ENCODE measurements at regions not wholly inside any gene's neighbourhood (a gene's known extent, or its start where the extent isn't known, plus 50 kb on each side); places are given as distances from the start of the nearest gene placed in this dataset.

DNA sequence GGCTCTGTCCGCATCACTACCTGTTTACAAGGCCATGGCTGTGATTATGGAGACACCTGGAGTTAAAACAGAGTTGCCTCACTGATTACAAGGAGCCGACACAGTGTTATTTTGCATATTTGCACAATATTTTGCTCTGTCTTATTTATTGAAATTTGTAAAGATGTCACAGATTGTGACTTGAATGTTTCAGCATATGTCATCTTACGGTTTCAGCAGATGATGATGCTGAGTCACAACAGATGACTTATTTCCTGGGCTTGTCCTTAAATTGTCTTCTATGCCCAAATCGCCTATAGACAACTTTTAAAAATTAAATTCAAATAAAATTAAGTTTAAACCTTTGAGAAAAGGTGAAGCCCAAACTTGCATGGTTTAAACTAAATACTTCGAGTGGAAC, 87.1 kb upstream of the INPP4B start:
- H3K4me1 ChIP-seq (ENCODE audit: control insufficient read depth, insufficient read depth, low read length), result no peaks in the 10 kb centered on the region
- CTCF ChIA-PET, result no interaction called here
- H3K27me3 ChIP-seq (ENCODE audit: control insufficient read depth, insufficient read depth, low read length), result no peaks in the 10 kb centered on the region
- no peak overlapping the region for H3K4me3 ChIP-seq (ENCODE audit: low read depth in 2 of 2, low read length in 2 of 2)
- no peak overlapping the region for H3K27ac ChIP-seq (ENCODE audit: low read length)
- no peaks in the 10 kb centered on the region for H3K36me3 ChIP-seq (ENCODE audit: control insufficient read depth, insufficient read depth, low read length)
- TF ChIP-seq POLR2AphosphoS5 (IDR thresholded peaks at IDR 0.05; ENCODE audit: low read depth, low read length) (no peak), SIN3A (IDR thresholded peaks at IDR 0.05; ENCODE audit: borderline replicate concordance, insufficient read depth, low read depth, low read length) (no peak), TCF7L2 (IDR thresholded peaks at IDR 0.05; ENCODE audit: low read depth, low read length) (no peak)
- TF ChIP-seq, protein P1, sequence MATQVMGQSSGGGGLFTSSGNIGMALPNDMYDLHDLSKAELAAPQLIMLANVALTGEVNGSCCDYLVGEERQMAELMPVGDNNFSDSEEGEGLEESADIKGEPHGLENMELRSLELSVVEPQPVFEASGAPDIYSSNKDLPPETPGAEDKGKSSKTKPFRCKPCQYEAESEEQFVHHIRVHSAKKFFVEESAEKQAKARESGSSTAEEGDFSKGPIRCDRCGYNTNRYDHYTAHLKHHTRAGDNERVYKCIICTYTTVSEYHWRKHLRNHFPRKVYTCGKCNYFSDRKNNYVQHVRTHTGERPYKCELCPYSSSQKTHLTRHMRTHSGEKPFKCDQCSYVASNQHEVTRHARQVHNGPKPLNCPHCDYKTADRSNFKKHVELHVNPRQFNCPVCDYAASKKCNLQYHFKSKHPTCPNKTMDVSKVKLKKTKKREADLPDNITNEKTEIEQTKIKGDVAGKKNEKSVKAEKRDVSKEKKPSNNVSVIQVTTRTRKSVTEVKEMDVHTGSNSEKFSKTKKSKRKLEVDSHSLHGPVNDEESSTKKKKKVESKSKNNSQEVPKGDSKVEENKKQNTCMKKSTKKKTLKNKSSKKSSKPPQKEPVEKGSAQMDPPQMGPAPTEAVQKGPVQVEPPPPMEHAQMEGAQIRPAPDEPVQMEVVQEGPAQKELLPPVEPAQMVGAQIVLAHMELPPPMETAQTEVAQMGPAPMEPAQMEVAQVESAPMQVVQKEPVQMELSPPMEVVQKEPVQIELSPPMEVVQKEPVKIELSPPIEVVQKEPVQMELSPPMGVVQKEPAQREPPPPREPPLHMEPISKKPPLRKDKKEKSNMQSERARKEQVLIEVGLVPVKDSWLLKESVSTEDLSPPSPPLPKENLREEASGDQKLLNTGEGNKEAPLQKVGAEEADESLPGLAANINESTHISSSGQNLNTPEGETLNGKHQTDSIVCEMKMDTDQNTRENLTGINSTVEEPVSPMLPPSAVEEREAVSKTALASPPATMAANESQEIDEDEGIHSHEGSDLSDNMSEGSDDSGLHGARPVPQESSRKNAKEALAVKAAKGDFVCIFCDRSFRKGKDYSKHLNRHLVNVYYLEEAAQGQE (IDR thresholded peaks at IDR 0.05; ENCODE audit: insufficient read depth in 1 of 2, low read depth in 2 of 2, low read length in 1 of 2), result no peak
- TF ChIP-seq, protein P2, sequence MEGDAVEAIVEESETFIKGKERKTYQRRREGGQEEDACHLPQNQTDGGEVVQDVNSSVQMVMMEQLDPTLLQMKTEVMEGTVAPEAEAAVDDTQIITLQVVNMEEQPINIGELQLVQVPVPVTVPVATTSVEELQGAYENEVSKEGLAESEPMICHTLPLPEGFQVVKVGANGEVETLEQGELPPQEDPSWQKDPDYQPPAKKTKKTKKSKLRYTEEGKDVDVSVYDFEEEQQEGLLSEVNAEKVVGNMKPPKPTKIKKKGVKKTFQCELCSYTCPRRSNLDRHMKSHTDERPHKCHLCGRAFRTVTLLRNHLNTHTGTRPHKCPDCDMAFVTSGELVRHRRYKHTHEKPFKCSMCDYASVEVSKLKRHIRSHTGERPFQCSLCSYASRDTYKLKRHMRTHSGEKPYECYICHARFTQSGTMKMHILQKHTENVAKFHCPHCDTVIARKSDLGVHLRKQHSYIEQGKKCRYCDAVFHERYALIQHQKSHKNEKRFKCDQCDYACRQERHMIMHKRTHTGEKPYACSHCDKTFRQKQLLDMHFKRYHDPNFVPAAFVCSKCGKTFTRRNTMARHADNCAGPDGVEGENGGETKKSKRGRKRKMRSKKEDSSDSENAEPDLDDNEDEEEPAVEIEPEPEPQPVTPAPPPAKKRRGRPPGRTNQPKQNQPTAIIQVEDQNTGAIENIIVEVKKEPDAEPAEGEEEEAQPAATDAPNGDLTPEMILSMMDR (IDR thresholded peaks at IDR 0.05), result no peak
- intact Hi-C loops (cut with micrococcal nuclease; ENCODE audit: unreplicated experiment) (no loop called here), in situ Hi-C loops (cut with HindIII; ENCODE audit: low pct_unique_long_range_greater_than_20kb, low sequenced_read_pairs) (no loop called here)
- no peak for DNase-seq (ENCODE audit: low read depth, low spot score)
- H3K9me3 ChIP-seq (ENCODE audit: control insufficient read depth, insufficient read depth, low read depth, low read length), result no peaks in the 10 kb centered on the region
- BruUV-seq (replicated peaks), result no TSS peak
- POLR2A ChIA-PET, result no interaction called here
- no peak for ATAC-seq

DNA sequence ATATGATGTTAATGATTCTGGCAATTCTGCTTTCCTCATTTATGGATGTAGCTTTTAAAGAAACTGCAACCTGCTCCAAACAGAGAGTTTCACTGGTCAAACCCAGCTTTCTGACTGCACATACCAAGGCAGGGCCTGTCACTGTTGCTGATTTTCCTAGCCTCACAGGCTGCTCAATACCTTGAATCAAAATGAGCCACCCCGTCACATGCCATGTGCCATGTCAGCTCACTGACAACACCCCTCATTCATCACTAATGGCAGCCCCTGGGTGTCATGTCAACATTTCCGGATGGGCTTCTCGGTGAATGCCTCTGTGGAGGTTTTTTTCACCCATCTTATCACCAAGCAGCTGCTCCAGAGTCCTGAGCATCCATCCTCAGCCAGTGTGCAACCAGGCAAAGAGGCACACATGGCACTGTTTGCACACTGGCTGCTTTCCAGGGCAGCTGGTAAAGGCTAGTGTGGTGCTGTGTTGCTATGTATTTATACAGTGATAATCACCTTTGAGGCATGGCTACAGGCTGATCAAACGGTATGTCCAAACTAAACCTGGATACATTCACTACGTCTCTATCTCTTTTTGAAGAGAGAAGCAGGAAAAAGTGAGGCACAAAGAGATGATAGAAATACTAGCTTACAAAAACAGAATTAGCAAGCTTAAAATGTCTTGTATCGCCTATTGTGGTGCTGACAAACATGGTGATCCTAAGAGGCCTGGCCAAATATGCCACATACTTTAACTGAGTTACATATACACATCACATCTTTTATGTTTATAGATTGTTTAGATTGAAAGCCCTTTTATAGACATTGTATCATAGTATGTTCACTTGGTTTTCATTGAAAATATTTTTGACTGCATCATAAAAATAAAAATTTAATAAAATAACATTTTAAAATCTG, 94.6 kb upstream of the INPP4B start:
- Histone ChIP-seq H3K4me1 (ENCODE audit: control insufficient read depth, insufficient read depth, low read length) (no peaks in the 10 kb centered on the region), H3K9me3 (ENCODE audit: control insufficient read depth, insufficient read depth, low read depth, low read length) (no peaks in the 10 kb centered on the region), H3K4me3 (ENCODE audit: low read depth in 2 of 2, low read length in 2 of 2) (no peak overlapping the region), H3K27me3 (ENCODE audit: control insufficient read depth, insufficient read depth, low read length) (no peaks in the 10 kb centered on the region), H3K36me3 (ENCODE audit: control insufficient read depth, insufficient read depth, low read length) (no peaks in the 10 kb centered on the region), H3K27ac (ENCODE audit: low read length) (no peak overlapping the region)
- TF ChIP-seq, protein P2 (IDR thresholded peaks at IDR 0.05), result no peak
- no peak for TF ChIP-seq SIN3A (IDR thresholded peaks at IDR 0.05; ENCODE audit: borderline replicate concordance, insufficient read depth, low read depth, low read length)
- TF ChIP-seq POLR2AphosphoS5 (IDR thresholded peaks at IDR 0.05; ENCODE audit: low read depth, low read length), result no peak
- no peak for TF ChIP-seq TCF7L2 (IDR thresholded peaks at IDR 0.05; ENCODE audit: low read depth, low read length)
- TF ChIP-seq, protein P1 (IDR thresholded peaks at IDR 0.05; ENCODE audit: insufficient read depth in 1 of 2, low read depth in 2 of 2, low read length in 1 of 2), result no peak
- CTCF ChIA-PET, result no interaction called here
- in situ Hi-C loops (cut with HindIII; ENCODE audit: low pct_unique_long_range_greater_than_20kb, low sequenced_read_pairs) (no loop called here), intact Hi-C loops (cut with micrococcal nuclease; ENCODE audit: unreplicated experiment) (no loop called here)
- ATAC-seq (no peak), DNase-seq (ENCODE audit: low read depth, low spot score) (no peak)
- POLR2A ChIA-PET, result no interaction called here
- no TSS peak for BruUV-seq (replicated peaks)
